Peyer's patch (tissue), 4 donors: ENCODE measurements at regions not wholly inside any gene's neighbourhood (a gene's known extent, or its start where the extent isn't known, plus 50 kb on each side); places are given as distances from the start of the nearest gene placed in this dataset.

Experiments used
- DNase-seq, 3 donors: peaks; one replicate each; pipeline ENCODE4 v3.0.0-alpha.2; 2017 to 2019
- H3K27ac ChIP-seq, 4 donors: fragments of 200-600 bp; sonication (generic); one replicate each; pipeline ENCODE4 v1.5.1; 2016 to 2019
- H3K27me3 ChIP-seq, 2 donors: fragments of 200-600 bp; sonication (generic); one replicate each; pipeline ENCODE4 v1.5.1; 2019
- H3K36me3 ChIP-seq, 3 donors: fragments of 200-600 bp; sonication (generic); one replicate each; pipeline ENCODE4 v1.5.1; 2016 to 2019
- H3K4me1 ChIP-seq, 4 donors: fragments of 200-600 bp; sonication (generic); one replicate each; pipeline ENCODE4 v1.5.1; 2016 to 2019
- H3K4me3 ChIP-seq, 4 donors: fragments of 200-600 bp; sonication (generic); 1 replicate in 3 of 4; 2 replicates in 1 of 4; pipeline ENCODE4 v1.5.1; 2016 to 2019; ENCODE audit warnings: mild to moderate bottlenecking in 1 of 4
- H3K9me3 ChIP-seq, 4 donors: fragments of 200-600 bp; sonication (generic); one replicate each; pipeline ENCODE4 v1.5.1; 2016 to 2019; ENCODE audit warnings: mild to moderate bottlenecking in 1 of 4
- CTCF ChIP-seq, 6 experiments: fragments of 450-650 bp in 4 of 6; fragments of 200-600 bp in 2 of 6; sonication (generic) in 1 of 6; IDR thresholded peaks; one replicate each; pipeline ENCODE4 v1.5.1; 2017 to 2019; ENCODE audit warnings: antibody characterized with exemption in 6 of 6, mild to moderate bottlenecking in 3 of 6, moderate library complexity in 1 of 6
- POLR2A ChIP-seq, 2 donors: fragments of 450-650 bp; IDR thresholded peaks; one replicate each; pipeline ENCODE4 v1.5.1; 2017; ENCODE audit warnings: antibody characterized with exemption in 2 of 2, mild to moderate bottlenecking in 2 of 2, moderate library complexity in 2 of 2

GRCh38 chr1:114258633-114259032 lies 105.0 kb upstream of the SYT6 start:
- no peak overlapping the region for H3K4me3 ChIP-seq
- no peaks in the 10 kb centered on the region for H3K36me3 ChIP-seq
- H3K27ac ChIP-seq, result no peak overlapping the region
- H3K27me3 ChIP-seq, result no peaks in the 10 kb centered on the region
- DNase-seq, result no peak
- no peaks in the 10 kb centered on the region for H3K4me1 ChIP-seq
- TF ChIP-seq POLR2A (IDR thresholded peaks at IDR 0.05), result no peak
- TF ChIP-seq CTCF (IDR thresholded peaks at IDR 0.05), result no peak
- H3K9me3 ChIP-seq, result no peaks in the 10 kb centered on the region

- H3K27ac ChIP-seq, result no peak overlapping the region
- DNase-seq, result no peak
- H3K4me1 ChIP-seq, result no peaks in the 10 kb centered on the region
- no peaks in the 10 kb centered on the region for H3K9me3 ChIP-seq
- H3K27me3 ChIP-seq, result no peaks in the 10 kb centered on the region
- no peaks in the 10 kb centered on the region for H3K36me3 ChIP-seq
- H3K4me3 ChIP-seq, result no peak overlapping the region
- TF ChIP-seq CTCF (IDR thresholded peaks at IDR 0.05), result no peak
- no peak for TF ChIP-seq POLR2A (IDR thresholded peaks at IDR 0.05)
Measured at GRCh38 chr1:114258074-114258473, 104.4 kb upstream of the SYT6 start.

- DNase-seq, result no peak
- Histone ChIP-seq H3K36me3 (no peaks in the 10 kb centered on the region), H3K9me3 (no peaks in the 10 kb centered on the region), H3K27ac (no peak overlapping the region), H3K27me3 (no peaks in the 10 kb centered on the region), H3K4me1 (no peaks in the 10 kb centered on the region), H3K4me3 (no peak overlapping the region)
- no peak for TF ChIP-seq POLR2A (IDR thresholded peaks at IDR 0.05)
- TF ChIP-seq CTCF (IDR thresholded peaks at IDR 0.05), result no peak
Measured at GRCh38 chr1:114257554-114257953, 103.9 kb upstream of the SYT6 start.

- H3K9me3 ChIP-seq, result no peaks in the 10 kb centered on the region
- no peak overlapping the region for H3K27ac ChIP-seq
- H3K27me3 ChIP-seq, result no peaks in the 10 kb centered on the region
- no peak overlapping the region for H3K4me3 ChIP-seq
- TF ChIP-seq CTCF (IDR thresholded peaks at IDR 0.05) (no peak), POLR2A (IDR thresholded peaks at IDR 0.05) (no peak)
- no peaks in the 10 kb centered on the region for H3K36me3 ChIP-seq
- no peak for DNase-seq
- no peaks in the 10 kb centered on the region for H3K4me1 ChIP-seq
Measured at GRCh38 chr1:114253900-114254299, 100.2 kb upstream of the SYT6 start.

GRCh38 chr1:114251573-114251939 lies 97.9 kb upstream of the SYT6 start:
- Histone ChIP-seq H3K36me3 (no peaks in the 10 kb centered on the region), H3K27ac (no peak overlapping the region), H3K27me3 (no peaks in the 10 kb centered on the region), H3K4me1 (no peaks in the 10 kb centered on the region), H3K4me3 (no peak overlapping the region), H3K9me3 (no peaks in the 10 kb centered on the region)
- DNase-seq, result no peak
- TF ChIP-seq POLR2A (IDR thresholded peaks at IDR 0.05), result no peak
- no peak for TF ChIP-seq CTCF (IDR thresholded peaks at IDR 0.05)
